NCI-H1417 treated with DMSO at 0.1 percent for 48 hours (cell line): ENCODE measurements at regions not wholly inside any gene's neighbourhood (a gene's known extent, or its start where the extent isn't known, plus 50 kb on each side); places are given as distances from the start of the nearest gene placed in this dataset.
"Not testable (repeated sequence)": the region's sequence is repeated elsewhere in the genome, so short reads cannot be mapped to it uniquely, and the experiment has no call there.

ENCODE experiments used
- DNase-seq: peaks from one replicate; lab custom pipeline; 2025; lab: John Stamatoyannopoulos, UW

DNA sequence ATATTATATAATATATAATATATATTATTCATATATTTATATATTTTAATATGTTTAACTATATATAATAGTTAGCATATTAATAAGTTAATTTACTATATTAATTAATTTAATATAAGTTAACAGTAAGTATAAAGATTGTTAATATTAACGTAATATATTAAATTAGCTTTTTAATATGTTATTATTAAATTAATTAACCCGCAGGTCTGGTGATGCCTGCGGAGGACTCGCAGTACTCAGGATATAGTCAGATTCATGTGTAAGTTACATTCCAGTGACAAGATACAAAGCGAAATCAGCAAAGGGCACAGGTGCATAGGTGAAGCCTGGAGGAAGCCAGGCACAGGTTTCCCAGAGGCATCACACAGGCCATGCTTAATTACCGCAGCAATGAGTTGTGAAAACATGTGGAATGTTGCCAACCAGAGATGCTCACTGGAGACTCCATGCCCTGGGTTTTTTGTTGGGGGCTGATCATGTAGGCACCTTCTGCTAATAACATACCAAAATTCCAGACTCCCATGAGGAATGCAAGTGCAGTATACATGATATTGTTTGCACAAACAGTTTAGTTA lies 130.4 kb upstream of the MPHOSPH6 start:
- no peak for DNase-seq

DNA sequence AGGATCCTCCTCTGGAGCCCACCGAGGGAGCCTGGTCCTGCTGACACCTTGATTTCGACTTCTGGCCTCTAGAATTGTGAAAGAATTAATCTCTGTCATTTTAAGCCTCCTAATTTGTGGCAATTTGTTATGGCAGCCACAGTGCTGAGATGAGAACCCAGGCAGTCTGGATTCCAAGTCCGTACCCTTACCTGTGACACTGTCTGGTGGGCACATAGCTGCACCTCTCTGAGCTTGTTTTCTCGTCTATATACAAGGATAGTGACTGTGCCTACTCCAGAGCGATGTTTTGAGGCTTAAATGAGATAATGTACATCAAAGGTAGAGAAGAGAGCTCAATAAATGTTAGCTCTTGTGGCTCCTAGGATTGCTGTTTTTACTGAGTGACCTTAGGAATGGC lies 128.4 kb upstream of the MPHOSPH6 start:
- DNase-seq, result no peak

DNA sequence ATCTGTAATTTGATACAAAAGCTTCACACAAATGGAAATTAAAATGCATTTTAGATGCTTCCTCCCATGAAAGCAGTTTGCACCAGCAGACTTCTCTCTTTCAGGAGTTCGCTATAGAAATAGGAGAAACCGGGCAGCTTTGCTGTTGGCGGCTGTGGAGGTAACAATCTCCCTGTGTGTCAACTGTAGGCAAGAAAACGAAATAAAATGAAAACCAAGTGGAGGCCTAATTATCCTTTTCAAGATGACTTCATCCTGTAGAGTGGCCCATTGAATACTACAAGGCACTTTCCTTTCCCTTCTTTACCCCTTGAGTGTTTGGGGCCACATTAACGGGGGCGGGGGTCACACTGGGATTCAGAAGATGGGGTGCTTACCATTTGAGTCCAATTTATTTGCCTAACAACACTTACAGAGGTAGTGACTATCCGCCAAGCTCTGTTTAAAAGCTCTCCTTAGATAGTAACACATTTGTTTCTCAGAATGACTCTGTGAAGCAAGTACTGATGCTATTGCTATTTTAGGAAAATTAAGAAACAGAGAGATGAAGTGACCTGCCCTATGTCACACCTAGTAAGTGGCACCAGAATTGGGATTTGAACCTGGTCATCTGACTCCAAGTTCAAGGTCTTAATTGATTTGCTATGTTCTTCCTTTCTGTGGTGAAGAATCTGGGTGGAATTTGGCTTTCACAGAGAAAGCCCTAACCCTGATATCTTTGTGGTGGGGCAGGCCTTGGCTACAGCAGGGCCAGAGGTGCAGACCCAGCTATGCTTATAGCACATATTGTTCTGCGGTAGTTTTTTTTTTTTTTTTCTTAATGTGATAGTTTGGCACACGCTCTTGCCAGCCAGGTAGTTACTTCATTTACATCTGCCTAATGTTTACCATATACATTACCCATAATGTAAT lies 125.5 kb upstream of the MPHOSPH6 start:
- no peak for DNase-seq

DNA sequence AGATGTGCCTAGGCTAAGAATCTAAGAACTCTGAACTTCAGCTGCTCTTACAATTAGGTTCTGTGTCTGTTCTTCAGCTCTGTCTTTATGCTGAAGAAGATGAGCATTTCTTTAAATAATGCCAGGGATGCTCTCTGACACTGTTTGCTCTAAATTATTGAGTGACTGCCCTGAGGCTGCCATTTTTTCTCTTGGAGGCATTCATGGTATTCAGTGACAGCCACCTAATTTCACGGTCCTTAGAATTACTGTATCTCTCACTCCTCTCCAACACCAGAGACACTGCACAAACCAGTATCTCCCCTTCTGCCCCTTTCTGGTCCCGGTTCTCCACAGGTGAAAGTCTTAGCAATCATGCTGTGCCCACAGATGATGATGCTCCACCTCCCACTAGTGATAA lies 123.6 kb upstream of the MPHOSPH6 start:
- no peak for DNase-seq

DNA sequence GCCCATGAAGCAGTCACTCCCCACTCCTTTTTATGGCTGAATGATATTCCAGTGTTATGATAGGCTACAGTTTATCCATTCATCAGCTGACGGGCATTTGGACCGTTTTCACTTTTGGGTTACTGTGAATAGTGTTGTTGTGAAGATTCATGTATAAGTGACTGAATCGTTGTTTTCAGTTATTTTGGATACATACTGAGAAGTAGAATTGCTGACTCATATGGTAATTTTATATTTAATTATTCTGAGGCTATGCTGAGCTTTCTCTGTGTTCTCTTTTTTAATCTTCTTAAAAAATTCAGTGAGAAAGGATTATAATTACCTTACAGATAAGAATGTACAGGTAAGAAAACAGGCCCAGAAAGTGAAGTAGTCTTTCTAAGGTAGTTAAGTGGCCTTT lies 117.9 kb upstream of the MPHOSPH6 start:
- DNase-seq, result no peak

DNA sequence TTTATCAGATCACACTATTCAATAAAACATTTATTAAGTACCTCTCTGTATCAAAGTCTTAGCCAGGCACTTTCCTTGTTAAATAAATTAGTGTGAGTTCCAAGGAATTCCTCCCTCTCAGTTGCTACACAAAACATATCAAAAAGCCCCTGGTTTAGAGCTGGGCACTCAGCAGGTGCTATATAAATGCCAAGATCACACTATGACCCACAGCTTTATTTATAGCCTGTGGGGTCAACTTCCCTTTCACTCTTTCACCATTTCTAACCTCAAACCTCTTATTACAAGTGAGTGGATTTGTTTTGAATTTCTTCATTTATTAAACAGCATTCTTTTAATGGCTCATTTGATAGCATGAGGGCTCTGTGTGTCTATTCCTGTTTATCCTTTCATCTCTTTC lies 112.6 kb upstream of the MPHOSPH6 start:
- no peak for DNase-seq

DNA sequence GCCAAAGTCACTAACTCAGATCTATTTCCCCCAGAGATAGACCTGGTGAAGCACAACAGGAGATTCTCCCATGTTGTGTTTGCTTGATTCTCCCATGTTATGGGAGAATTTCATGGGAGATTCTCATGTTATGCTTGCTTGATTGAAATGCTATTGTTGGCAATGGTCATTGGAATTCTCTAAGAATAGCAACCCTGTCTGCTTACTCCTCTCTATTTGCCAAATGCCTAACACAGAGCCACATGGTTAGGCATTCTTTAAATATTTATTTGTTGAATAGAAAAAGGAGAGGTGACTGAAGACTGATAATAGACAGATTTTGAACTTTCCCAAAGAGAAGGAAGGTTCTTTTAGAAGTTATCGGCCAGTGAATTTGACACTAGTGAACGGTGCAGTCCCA lies 111.5 kb upstream of the MPHOSPH6 start:
- DNase-seq, result no peak

DNA sequence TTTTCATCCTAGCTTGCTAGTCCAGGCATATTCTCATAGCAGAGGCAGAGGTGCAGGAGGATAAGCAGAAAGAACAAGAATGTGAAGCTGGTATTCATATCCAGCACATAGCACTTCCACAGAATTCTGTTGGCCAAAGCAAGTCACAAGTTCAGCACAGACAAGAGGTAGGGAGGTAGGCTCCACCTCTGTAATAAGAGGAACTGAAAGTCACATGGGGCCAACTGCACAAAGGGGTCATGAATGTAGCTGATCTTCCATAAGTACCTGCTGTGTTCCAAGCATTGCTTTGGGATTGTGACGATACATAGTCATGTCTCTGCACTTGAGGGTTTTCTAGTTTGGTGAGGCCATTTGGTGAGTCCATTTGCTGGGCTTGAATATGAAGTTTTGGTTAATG lies 110.8 kb upstream of the MPHOSPH6 start:
- no peak for DNase-seq

DNA sequence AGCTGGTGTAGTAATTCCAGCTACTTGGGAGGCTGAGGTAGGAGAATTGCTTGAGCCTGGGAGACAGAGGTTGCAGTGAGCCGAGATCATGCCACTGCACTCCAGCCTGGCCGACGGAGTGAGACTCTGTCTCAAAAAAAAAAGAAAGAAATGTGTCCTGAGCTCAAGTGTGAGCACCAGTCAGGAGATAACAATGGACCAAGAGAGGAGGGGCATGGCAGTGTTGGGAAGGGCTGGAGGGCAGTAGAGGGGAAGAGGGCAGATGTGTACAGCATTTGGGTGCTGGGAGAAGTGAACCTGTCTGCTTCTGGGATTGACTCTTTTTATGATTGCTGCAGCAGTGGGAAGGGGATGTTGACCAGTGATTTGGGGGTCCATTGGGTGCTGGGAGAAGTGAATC lies 105.3 kb upstream of the MPHOSPH6 start:
- DNase-seq, result not testable (repeated sequence)

DNA sequence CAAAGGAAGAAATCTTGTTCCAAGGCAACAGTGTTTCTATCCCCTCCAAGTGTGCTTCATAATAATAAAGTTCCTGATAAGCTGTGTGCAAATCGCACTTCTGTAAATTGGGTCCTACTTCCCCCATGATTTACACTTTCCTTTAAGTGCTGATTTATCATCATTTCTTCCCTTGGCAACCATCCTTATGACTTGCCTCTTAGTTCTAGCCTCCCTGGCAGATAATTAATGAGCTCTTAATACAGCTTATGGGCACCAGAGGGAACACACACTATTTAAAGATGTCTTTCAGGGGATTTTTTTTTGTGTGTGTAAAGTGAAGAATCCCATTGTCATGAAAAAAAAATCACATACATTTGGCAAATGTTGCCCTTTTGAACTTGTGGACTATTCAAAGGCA lies 101.6 kb upstream of the MPHOSPH6 start:
- DNase-seq, result no peak

DNA sequence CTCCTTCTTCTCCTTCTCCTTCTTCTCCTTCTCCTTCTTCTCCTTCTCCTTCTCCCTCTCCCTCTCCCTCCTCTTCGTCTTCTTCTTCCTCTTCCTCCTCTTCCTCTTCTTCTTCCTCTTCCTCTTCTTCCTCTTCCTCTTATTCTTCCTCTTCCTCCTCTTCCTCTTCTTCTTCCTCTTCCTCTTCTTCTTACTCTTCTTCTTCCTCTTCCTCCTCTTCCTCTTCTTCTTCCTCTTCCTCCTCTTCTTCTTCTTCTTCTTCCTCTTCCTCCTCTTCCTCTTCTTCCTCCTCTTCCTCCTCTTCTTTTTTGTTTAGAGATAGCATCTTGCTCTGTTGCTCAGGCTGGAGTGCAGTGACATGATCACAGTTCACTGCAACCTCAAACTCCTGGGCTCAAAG lies 97.7 kb upstream of the MPHOSPH6 start:
- DNase-seq, result not testable (repeated sequence)

DNA sequence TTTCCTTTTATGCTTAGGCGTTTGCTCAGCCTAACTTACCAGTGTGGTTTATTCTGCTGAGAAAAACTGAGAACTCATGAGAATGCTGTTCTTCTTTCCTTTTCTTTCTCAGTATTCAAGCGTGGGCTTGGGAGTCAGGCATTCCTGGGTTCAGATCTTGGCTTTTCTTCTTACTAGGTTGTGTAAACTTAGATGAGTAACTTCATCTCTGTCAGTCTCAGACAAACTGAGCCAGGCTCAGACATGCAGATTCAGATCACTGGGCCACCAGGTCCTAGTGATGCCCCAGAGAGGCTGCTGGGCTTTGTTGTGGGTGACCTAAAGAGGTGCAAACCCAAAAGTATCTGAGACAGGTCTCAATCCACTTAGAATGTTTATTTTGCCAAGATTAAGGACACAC lies 95.8 kb upstream of the MPHOSPH6 start:
- no peak for DNase-seq

DNA sequence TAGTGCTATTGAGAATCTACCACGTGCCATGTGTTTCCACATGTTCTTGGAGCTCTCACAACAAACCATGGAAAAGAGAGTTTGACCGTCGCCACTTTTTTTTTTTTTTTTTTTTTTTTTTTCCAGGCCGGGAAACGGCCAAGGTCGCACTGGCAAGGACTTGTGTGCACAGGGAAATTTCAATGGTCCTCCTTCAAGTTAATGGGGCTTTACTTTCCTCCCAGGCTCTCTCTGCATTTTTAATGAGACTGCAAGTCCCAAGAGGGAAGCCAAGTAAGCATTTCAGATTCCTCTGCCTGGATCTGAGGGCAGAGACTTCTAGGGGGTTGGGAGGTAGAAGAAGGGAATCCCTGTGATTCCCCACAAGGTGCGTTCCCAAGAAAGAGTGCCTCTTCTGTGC lies 94.7 kb upstream of the MPHOSPH6 start:
- no peak for DNase-seq

DNA sequence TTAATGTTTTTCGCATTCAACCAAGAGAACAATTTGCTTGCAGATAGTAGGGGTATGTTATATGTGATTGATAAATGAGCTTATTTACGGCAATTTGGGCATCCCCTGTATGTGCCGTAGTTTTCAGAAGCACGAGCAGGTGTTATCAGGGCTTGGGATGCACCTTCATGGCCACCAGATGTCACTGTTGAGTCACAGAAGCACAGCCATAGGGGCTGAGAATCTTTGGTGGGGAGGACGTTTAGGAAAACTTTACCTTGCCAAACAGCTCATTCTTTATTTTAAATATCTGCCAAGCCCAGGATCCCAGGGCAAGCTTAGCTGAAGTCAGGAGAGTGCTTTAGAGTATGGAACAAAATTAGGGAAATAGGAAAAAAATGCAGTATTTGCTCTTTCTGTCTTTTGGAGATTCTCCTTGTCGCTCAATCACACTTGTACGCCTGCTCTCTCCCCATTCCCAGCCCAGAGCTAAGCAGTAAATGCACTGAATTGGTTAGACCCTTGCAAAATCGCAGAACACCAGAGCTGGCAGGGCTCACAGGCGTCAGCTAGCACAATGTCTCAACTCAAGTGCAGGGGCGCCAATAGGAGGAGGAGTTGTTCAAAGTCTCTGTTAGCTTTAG lies 93.6 kb upstream of the MPHOSPH6 start:
- DNase-seq, result no peak

DNA sequence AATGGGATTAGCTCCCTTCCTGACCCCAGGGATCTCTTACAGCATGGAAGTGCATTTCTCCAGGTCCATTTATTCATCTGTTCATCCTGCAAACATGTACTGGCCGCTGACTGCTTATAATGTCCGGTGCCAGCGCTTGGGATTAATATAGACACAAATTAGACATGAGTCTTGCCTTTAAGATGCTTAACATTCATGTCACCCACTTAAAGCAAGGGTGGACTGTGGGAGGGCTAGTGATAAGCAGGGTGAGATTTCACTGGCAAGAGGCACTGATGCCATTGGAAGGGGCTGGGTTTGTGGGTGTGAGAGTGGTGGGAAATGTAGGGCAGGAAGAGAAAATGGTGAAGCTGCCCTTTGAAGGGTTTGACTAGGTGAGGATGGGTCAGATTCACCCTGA lies 92.2 kb upstream of the MPHOSPH6 start:
- DNase-seq, result no peak

DNA sequence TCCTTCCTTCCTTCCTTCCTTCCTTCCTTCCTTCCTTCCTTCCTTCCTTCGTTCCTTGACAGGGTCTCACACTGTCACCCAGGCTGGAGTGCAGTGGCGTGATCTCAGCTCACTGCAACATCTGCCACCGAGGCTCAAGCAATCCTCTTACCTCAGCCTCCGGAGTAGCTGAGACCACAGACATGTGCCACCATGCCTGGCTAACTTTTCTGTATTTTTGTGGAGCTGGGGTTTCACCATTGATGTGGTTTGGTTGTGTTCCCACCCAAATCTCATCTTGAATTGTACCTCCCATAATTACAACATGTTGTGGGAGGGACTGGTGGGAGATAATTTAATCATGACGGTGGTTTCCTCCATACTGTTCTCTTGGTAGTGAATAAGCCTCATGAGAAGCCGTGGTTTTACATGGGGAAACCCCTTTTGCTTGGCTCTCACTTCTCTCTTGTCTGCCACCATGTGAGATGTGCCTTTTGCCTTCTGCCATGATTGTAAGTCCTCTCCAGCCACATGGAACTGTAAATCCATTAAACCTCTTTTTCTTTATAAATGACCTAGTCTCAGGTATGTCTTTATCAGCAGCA lies 90.3 kb upstream of the MPHOSPH6 start:
- DNase-seq, result no peak

DNA sequence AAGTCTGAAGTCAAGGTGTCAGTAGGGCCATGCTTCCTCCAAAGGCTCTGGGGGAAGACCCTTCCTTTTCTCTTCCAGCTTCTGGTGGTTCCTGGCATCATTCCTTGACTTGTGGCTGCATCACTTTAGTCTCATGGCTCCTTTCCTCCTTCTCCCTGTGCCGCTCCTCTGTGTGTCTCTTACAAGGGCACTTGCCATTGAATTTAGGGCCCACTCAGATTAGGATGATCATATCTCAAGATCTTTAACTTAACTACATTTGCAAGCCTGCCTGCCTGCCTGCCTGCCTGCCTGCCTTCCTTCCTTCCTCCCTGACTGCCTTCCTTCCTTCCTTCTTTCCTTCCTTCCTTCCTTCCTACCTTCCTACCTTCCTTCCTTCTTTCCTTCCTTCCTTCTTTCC lies 89.7 kb upstream of the MPHOSPH6 start:
- no peak for DNase-seq

DNA sequence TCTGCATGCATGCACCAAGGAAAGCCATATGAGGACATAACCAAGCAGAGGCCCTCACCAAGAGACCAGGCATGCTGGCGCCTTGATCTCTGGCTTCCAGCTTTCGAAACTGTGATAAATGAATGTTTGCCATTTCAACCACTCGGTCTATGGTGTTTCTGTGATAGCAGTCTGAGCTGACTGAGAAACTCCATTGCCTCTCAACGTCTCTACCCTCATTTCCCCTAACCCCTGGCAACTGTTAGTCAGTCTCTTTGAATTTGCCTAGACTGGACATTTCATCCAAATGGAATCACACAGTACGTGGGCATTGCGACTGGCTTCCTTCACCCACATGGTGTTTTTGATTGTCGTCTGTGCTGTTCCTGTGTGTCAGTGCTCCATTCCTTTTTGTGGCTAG lies 88.0 kb upstream of the MPHOSPH6 start:
- DNase-seq, result no peak

DNA sequence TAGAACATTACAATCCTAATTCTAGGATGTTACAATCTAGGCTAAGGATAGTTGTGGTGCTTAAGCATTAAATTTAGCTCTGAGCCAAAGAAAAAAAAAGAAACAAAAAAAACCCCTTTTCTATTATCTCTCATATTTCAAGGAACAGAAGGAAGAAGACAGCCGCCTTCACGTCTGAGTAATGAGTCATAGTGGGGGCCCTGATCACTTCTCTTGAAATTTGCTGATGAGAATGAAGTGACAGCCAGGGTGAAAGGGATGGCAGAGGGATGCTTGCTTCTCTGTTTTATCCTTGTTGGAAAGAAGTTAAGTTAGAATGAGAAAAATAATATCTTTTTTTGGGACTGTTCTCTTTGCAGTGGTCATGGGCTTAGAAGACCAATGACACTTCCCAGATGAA lies 82.6 kb upstream of the MPHOSPH6 start:
- DNase-seq, result no peak

DNA sequence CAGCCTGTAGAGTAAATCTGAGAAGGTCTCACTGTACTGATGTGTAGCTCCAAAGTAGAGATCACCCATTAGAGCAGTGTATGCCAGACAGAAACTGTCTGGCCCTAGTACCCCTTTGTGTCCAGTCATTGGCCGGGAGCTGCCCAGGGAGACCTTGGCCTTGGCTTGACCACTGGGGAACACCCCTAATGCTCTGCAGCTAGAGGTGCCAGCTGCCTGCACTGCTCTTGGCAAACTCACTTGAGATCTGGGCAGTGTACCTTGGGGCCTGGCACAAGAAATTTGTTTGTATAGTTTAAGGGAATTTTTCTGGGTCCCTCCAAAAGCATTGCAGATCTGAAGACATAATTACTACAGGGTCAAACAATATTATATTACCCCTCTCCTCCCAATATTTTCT lies 78.7 kb upstream of the MPHOSPH6 start:
- DNase-seq, result no peak

DNA sequence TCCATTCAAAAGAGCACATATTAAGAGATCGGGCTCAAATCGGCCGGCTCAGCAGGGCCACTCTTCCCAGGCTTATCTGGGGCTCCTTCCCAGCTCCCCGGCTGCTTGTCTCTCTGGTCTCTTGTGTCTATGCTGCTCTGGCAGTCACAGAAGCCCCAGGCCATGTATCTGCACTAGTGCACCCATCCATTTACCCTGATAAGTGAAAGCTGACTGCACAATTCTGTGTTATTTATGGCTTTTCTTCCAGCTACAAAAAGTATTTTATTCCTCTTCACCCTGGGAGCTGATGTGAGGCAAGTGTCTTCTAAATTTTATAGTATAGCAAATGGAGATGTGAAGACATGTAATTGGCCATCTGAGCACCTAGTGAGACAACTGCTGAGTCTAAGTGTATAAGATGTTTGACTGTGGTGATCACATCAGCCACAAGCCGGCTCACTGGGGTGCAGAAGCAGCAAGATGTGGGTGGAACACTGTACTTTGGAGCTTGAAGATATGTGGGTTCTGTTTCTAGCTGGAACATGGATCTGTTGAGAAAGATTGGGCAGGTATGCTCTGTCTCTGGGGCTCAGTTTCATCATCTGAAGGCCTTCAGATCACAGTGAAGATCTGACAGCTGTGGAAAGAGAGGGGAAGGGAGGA lies 78.1 kb upstream of the MPHOSPH6 start:
- DNase-seq, result no peak

DNA sequence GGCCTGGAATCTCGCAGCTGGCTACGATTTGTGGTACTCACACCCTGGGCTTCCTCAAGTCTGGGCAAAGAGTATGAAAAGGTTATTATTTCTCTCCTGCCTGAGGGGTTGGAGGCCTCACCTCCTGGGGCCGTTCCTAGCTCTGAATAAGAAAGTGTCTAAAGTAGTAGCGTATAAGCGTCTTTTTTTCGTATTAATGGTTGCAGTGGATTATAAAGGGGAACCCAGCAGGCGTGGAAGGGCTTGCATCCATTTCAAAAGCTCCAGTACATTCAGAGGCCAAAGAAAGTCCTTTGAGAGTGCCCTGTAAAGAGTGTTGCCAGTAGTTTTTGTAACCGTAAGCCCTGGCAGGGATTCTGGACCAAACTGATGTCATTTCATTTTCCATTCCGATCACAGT lies 72.2 kb upstream of the MPHOSPH6 start:
- DNase-seq, result no peak
